GM12872 (cell line): ENCODE measurements at regions not wholly inside any gene's neighbourhood (a gene's known extent, or its start where the extent isn't known, plus 50 kb on each side); places are given as distances from the start of the nearest gene placed in this dataset.

ENCODE experiments used
- CTCF ChIP-seq: IDR thresholded peaks from 3 replicates; pipeline ENCODE4 v1.5.1; 2011; ENCODE audit warnings: low read depth, mild to moderate bottlenecking, low read length, moderate library complexity; ENCODE audit not compliant: insufficient read depth

GRCh38 chr16:5966004-5966403 is 868.4 kb upstream of the EEF2KMT start:
- no peak for TF ChIP-seq CTCF

GRCh38 chr16:5965321-5965720 is 867.7 kb upstream of the EEF2KMT start:
- no peak for TF ChIP-seq CTCF

GRCh38 chr16:5951486-5951885 is 853.9 kb upstream of the EEF2KMT start:
- TF ChIP-seq CTCF: no peak

GRCh38 chr16:5944971-5945370 is 847.4 kb upstream of the EEF2KMT start:
- no peak for TF ChIP-seq CTCF

- TF ChIP-seq CTCF: no peak
Observed at GRCh38 chr16:5938607-5939006, 841.0 kb upstream of the EEF2KMT start.

- no peak for TF ChIP-seq CTCF
Observed at GRCh38 chr16:5932906-5933305, 835.3 kb upstream of the EEF2KMT start.

GRCh38 chr16:5928476-5929065 is 831.0 kb upstream of the EEF2KMT start:
- TF ChIP-seq CTCF: no peak
